GM10266 (cell line): ENCODE measurements at regions not wholly inside any gene's neighbourhood (a gene's known extent, or its start where the extent isn't known, plus 50 kb on each side); places are given as distances from the start of the nearest gene placed in this dataset.

Experiments
- DNase-seq: peaks from one replicate; pipeline ENCODE4 v3.0.0; 2012; ENCODE audit errors: extremely low spot score
- TF ChIP-seq, protein P1 (sequence below): IDR thresholded peaks from 2 replicates; pipeline ENCODE4 v1.5.1; 2012; ENCODE audit warnings: mild to moderate bottlenecking, low read depth; ENCODE audit not compliant: control insufficient read depth, insufficient read depth; ENCODE audit errors: missing control alignments

DNA sequence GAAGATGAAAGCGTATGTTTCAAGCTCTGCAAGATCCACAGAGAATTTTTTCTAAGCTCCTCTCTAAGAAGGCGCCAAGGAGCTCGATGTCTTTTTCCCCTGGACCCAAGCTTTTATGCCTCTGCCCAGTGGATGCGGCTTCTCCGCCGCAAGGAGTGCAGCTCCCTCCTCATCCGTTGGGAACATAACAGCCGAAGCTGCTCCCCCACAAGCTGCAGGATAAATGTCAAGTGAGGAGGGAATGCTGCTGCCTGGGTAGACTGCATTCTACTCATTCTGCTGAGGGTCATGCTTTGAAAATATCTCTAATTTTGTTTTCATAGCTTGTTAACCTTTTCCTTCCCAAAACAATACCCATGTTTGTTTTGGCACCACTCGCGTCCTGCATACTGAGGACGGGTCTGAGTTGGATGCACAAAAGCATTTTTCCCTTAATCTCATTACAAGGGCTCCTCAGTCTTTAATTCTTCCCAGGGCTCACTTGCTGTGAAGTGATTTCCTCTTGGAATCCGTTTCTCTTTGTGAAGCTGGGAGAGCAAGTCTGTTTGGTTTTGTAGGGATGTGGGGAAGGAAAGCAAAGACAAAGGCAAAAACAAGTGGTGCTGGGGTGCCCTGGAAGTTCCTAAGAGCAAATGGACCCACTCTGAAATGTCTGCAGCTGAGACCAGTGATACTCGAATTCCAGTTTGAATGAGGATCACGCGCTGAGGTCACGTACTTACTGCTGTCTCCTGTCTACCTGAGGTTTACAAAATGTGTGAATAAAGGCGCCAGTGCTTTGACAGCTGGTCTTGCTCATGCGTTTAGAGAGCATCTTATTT lies 134.0 kb upstream of the IRF2BP2 start:
- TF ChIP-seq, protein P1, sequence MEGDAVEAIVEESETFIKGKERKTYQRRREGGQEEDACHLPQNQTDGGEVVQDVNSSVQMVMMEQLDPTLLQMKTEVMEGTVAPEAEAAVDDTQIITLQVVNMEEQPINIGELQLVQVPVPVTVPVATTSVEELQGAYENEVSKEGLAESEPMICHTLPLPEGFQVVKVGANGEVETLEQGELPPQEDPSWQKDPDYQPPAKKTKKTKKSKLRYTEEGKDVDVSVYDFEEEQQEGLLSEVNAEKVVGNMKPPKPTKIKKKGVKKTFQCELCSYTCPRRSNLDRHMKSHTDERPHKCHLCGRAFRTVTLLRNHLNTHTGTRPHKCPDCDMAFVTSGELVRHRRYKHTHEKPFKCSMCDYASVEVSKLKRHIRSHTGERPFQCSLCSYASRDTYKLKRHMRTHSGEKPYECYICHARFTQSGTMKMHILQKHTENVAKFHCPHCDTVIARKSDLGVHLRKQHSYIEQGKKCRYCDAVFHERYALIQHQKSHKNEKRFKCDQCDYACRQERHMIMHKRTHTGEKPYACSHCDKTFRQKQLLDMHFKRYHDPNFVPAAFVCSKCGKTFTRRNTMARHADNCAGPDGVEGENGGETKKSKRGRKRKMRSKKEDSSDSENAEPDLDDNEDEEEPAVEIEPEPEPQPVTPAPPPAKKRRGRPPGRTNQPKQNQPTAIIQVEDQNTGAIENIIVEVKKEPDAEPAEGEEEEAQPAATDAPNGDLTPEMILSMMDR, result no peak
- DNase-seq, result no peak

DNA sequence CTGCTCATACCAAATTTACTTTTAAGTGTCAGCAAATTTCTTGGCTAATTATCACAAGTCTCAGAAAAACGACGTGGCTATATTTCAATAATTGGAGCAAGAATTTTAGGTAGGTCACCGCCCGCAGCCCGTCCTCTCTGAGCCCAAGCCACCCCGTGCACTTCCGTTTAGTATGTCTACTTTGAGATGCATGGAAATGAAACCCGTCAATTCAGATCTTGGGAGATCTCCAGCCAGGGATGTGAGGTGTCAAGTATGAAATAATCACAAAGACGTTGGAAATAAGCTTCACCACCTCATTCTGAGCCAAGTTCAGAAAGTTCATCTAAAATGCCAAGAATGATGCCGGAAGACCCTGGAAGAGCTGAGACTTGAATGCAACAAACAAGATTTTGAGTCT lies 132.6 kb upstream of the IRF2BP2 start:
- no peak for DNase-seq
- TF ChIP-seq, protein P1, result no peak

DNA sequence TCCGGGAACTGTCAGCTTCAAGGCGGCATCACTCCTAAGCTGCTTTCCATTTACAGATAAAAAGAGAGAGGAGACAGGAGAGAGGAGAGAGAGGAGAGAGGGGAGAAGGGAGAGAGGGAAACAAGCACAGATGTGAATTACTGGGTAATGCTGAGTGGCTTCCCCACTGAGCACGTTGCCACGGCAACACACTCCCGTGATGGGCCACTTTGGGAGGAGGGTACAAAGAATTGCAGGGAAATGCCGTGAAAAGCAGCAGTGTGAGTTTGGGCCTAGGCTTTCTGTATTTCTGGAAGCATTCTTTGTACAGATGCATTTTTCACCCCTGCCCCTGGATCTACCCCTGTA lies 128.0 kb upstream of the IRF2BP2 start:
- no peak for DNase-seq
- TF ChIP-seq, protein P1, result no peak

DNA sequence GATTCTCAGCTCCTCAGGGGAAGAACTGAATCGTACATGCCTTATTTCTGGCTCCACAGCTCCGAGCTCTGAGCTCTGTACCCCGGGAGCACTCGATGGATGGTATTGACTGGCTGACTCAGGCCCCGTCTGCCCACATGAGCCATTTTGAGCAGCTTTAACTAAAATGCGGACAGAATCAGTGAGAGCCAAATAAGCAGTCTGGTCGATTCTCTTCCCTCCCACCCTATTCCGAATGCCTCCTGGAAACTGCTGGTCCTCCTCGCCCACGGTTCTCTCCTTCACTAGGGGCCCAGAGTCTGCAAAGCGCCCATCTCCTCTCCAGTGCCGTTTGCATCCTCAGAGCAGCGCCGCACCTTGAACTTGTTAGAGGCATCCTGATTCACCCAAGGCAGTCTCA lies 125.9 kb upstream of the IRF2BP2 start:
- TF ChIP-seq, protein P1, result no peak
- DNase-seq, result no peak

DNA sequence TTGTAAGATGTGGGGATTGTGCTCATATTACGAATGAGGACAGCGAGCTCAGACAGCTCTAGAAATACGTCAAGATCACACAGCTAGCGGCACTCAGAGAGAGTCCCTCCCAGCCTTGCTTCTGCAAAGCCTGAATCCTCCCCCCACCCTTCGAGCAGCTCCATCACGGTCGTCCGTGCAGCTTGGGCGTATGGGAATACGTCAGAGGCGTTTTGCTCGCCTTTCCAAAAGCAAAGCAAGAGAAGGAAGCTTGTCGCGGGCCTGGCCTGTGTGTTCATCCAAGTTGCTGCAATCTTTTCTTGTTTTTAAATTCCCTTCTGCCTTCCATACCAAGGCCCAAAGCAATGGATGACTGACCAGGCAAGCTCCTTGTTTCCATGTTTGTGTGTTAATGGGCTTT lies 125.5 kb upstream of the IRF2BP2 start:
- TF ChIP-seq, protein P1, result no peak
- DNase-seq, result no peak

DNA sequence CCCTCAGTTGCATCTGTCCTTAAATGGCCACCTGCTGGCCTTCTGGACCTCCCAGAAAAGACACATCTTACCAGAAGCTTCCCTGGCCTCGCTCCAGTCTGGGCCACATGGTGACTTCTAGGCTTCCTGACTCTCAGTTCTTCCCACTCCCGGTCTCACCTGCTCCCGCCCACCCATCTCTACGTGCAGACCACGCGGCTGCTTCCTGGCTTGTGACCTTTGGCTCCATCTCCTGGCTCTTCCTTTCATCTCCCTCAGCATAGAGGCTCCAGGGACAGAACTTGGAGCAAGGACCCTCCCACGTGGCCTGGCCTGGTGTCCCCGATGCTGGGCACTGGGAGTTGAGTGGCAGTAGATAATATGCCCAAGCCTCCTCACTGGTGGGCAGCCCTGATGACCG lies 124.9 kb upstream of the IRF2BP2 start:
- TF ChIP-seq, protein P1, result no peak

DNA sequence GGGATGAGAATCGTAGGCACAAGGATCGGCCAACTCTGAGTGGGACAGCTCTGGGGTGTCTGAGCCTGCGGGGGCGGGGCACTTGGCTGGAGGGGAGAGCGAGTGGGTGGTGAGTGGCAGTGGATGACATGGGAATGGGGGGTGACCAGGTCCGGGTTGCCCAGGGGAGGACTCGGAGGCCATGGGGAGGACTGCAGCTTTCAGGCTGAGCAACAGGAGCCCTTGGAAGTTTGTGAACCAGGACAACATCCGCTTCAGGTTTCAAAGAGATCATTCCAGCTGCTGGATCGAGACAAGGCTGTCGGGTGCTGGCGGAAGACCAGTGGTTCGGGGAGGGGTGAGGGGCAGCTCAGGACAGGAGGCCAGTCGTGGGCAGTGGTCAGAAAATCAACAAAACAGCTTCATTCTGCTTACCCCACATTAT lies 124.4 kb upstream of the IRF2BP2 start:
- TF ChIP-seq, protein P1, result no peak
- no peak for DNase-seq

More for the DNA sequence above, 124.9 kb upstream of the IRF2BP2 start:
- DNase-seq, result no peak
